GM12874 (cell line): ENCODE measurements at regions not wholly inside any gene's neighbourhood (a gene's known extent, or its start where the extent isn't known, plus 50 kb on each side); places are given as distances from the start of the nearest gene placed in this dataset.

Experiments used
- CTCF ChIP-seq: IDR thresholded peaks from 2 replicates; pipeline ENCODE4 v1.5.1; 2011; ENCODE audit warnings: low read depth, mild to moderate bottlenecking, control low read depth, low read length, moderate library complexity; ENCODE audit not compliant: insufficient read depth

DNA sequence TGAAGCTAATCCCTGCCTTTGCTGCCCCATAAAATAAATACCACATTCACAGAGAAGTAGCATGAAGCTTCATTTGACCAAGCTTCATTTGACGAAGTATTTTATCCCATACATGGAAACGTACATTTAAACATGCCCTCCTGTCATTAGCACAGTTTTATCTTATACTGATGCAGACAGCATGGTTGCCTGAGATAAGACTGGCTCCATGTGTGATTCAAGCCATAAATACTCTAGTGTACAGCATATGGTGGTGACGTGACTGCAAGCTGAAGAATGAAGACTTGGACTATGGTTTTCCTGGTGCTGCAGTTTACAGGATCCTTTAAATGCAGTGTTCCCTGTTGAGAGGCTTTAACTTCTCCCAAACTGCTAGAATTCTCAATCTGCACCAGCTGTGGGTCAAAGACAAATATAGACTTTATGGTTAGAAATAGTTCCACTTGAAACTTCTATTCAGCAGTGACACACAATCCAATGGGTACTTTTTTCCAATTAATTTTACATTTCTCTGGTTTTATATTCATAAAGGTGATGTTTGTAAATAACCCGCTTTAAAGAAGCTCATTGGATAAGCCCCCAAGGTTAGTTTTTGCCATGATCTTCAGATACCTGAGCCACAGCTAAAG, 64.9 kb downstream of the CYB561 start:
- no peak for TF ChIP-seq CTCF

DNA sequence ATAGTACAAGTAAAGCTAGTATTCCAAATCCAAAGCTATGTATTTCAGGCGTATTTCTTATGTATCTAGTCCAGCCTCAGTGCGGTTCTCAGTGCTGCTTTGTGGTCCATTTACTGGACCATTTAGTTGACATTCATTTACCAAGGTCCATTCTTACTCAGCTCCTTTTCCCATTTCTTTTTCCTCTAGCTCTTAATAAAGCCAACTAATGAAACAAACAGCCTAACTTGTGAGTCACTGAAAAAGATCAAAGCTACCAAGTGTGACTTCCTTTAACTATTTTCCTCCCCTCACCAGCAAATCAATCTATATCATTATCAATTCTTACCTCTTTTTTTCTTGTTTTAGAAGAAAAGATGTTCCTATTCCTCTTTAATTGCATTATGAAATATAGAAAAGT, 64.0 kb downstream of the CYB561 start:
- TF ChIP-seq CTCF: no peak
